NCI-H345 (cell line): ENCODE measurements at regions not wholly inside any gene's neighbourhood (a gene's known extent, or its start where the extent isn't known, plus 50 kb on each side); places are given as distances from the start of the nearest gene placed in this dataset.

Source experiments
- DNase-seq: peaks from one replicate; lab custom pipeline; 2025; lab: John Stamatoyannopoulos, UW

DNA sequence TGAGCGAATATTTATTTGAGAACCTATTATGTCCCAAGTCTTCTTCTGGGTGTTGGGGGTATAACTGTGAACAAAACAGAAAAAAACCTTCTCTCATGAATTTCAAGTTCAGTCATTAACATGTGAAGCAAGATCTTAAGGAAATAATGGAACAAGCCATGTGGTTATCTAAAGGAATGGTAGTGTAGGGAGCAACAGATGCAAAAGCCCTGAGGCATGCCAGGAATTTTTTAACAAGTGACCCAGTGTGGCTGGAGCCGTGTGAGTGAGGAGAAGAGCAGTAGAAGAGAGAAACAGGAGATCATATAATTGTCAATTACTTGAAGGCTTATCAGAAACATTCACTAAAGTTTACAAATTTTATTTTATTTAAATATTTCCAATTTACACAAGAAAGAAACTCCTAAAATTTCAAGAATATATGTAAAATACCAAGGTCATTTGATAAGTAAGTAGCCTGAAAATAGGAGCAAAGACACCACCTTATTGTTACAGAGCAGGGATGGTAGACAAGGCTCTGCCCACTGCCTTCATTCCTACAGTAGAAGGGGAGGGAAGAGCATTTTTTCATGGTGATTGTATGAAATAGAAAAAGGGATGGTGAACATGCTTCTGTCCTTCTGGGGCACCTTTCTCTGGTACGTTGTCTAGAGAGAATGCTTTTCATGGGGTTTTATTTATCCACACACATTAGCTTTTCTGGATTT, 345.1 kb downstream of the PLOD2 start:
- no peak for DNase-seq

DNA sequence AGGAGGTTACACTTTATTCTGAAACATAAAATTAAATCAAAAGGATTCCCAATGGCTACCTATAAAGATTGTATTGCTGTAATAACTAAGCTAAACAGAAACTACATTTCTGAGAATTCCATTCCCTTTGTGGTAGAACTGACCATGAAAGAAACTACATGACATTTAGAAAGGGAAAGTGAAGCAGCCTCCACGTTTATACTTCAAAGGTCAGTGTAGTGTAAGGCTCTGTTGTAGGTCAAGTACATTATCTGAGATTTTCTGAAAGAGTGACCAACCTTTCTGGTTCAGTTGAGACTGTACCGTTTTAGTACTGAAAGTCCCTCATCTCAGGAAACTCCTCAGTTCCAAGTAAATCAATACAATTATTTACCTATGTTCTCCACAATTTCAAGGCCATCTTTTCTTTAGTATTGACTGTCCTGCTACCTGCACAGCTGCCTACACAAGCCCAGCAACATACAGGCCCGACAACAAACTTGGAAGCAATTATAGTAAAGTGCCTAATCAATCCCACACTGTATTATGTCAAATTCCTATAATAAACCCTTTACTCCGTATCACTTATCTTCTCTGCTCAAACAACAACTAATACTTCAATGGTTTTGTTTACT, 343.0 kb downstream of the PLOD2 start:
- DNase-seq: no peak

DNA sequence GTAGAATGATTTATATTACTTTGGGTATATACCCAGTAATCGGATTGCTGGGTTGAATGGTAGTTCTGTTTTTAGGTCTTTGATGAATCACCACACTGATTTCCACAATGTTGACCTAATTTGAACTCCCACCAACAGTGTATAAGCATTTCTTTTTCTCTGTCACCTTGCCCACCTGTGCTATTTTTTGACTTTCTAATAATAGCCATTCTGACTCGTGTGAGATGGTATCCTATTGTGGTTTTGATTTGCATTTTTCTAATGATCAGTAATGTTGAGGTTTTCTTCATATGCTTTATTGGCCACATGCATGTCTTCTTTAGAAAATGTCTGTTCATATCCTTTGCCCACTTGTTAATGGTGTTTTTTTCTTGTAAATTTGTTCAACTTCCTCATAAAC, 340.8 kb downstream of the PLOD2 start:
- no peak for DNase-seq

DNA sequence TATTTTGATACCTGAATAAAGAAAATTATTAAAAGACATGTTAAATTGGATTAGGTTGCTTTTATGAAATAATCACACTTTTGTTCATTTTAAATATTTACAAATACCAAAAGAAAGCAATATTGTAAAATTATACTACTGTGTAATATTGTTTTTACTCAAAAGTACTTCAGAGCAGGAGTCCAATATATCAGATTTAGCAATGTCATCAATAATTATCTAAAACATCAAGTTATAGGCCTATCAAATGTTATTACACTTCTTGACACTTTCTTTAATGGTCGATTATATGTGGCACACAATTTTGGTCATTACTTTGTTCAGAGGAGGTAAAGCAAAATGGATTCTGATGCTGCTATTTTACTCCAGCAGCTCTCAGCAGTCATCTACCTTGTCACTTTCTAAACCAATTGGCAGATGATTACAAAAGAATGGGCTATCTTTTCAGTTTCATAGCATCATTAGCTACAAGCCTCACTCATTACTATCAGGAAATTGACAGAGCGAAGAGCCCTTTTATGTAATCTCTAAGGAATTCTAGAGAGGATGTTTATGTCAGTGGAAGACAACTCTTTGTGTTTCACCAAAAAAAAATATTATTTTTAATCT, 318.6 kb downstream of the PLOD2 start:
- no peak for DNase-seq

DNA sequence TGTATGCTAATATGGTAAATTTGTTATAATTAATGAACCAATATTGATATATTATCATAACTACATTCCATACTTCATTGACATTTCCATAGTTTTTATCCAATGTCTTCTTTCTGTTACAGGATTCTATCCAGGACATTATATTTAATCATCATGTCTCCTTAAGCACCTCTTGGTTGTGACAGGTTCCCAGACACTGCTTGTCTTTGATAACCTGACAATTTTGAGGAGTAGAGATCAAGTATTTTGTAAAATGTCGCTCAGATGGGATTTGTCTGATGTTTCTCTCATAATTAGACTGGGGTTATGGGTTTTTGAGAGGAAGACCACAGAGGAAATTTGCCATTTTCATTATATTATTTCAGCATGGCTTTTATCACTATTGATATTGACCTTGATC, 317.4 kb downstream of the PLOD2 start:
- no peak for DNase-seq

DNA sequence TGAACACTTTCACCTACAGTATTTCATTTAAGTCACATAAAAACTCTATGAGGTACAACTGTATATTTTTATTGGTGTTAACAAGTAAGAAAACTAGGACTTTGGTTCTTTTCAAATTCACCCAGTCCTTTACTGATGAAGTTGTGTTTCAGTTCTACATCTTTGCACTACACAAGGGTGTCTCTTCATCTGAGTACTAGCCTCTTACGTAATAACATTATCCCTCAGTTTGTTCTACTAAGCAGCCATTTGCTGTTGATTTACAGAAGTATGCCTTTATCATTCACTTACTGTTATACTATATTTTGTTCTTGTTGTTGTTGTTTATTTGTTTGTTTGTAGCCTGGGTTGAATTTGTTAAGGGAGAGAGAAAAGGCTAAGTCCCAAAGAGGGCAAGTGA, 311.9 kb downstream of the PLOD2 start:
- DNase-seq: no peak

DNA sequence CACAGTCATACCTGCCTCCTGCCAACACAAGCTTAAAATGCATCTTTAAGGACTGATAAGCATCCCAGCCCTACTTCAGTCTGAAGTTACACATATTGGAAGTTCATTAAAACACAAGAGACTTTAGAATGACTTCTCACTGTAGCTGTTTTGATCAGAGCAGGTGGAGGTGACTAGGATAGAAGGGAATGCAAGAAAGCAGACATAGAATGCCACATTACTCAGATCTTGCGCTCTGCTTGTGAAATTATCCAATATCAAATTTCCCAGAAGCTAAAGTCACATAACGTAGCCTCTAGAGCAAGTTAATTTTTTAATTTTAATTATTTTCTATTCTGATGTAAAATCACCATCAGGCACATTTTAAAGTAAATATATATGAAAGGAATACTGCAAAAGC, 306.5 kb downstream of the PLOD2 start:
- DNase-seq: no peak

DNA sequence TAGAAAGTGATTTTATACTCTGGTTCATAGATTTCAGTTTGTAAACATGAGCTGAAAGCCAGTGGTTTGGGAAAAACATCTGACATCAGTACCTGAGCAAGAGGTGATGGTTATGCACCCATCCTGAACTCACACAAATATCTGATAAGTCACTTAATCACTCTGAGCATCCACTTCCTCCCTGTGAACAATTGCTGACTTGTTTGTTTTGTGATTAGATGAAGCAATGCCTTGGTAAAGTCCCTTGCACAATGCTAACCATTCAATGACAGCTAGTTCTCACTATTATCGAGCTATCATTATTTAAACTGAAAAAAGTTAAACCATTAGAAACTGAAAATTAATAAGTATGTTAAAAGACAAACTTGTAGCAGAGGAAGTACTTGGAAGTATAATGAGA, 303.0 kb downstream of the PLOD2 start:
- DNase-seq: no peak

DNA sequence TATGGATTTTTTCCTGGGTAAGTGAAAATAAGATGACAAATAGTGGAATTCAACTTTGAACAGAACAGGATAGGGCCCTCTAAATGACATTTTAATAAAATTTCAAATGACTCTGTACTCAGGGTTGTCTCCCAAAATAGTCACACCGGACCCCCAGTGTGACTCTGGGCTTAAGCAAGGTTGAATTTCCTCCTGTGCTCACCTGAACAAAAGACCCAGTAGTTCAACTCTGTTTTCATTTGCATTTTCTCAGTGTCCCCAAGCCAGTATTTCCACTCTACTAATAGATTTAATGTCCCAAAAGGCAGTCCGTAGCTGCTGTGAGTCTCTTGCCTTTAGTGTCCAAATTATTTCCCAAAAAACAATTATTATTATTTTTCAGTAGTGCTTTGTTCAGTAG, 296.6 kb downstream of the PLOD2 start:
- DNase-seq: no peak

DNA sequence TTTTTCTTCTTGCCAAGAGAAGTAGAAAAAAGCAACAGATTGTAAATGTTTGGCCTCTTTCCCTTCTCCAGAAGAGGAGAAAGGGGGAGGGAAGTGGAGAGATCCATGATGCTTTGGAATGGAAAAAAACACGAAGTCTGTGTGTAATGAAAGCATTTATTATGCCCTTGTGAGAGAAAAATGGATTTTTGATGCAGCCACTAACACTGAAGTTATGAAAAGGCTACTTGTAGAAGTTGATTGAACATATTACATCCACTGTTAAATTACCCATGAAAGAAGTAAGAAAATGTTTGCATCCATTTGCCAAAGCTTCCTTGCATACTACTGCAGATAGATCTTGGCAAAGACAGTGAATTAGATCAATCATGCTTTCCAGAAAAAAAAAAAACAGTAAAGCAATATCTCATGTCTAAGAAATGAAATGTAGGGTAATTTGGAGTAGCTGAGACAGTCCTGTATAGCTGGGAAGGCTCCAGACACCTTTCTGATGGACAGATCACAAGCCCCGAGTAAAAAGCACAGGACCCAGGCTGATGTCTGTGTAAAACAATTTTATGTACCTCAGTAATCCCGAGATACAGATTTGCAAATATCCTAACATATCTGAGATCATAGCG, 295.5 kb downstream of the PLOD2 start:
- DNase-seq: no peak

DNA sequence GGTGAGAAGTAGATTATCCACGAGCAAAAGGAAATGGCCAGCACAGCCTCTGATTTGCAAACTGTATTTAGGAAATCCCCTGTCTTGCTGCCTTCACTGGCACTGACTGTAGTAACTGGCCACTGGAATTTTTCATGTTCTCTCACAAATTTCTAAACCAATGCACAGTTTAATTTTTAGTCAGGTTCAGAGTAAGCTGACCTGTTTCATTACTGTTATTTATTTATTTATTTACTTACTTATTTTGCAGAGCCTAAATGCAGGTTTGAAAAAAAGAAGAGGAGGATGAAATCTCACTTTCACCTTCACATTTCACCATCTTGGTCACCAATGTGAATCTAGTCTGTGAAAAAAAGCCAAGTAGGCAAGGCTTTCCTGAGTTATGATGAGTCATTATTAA, 291.0 kb downstream of the PLOD2 start:
- DNase-seq: no peak

DNA sequence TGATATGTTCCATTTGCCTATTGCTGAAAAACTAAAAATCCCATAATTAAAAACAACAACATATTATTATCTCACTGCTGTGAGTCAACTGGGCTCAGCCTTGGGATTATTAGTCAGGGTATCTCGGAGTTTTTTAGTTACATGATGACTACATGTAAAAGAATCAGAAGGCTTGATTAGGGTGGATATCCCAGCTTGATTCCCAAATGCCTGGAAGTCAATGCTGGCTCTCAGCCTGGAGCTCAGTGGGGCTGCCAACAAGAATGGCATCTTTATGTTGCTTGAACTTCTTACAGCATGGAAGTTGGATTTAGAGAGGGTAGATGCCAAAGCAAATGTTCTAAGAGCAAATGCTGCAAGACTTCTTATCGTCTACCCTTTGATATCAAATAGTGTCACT, 278.5 kb downstream of the PLOD2 start:
- no peak for DNase-seq

DNA sequence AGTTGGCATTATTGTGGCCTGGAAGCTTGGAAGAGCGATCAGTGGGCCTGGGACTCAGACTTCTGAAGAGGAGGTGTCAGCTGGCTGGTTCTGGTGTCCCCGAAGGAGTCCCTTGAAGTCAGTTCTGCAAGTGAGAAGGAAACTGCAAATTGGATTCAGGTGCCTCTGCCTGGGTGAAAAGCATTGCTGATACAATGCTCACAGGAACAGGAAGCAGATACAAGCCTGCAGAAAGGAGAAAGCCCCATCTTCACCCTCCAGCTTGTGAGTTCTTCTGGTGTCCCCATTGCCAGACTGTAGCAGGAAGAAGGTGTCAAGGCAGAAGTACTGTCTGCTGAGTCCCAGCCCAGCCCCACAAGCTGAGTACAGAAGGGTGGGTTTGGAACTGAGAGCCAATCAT, 271.3 kb downstream of the PLOD2 start:
- DNase-seq: no peak

DNA sequence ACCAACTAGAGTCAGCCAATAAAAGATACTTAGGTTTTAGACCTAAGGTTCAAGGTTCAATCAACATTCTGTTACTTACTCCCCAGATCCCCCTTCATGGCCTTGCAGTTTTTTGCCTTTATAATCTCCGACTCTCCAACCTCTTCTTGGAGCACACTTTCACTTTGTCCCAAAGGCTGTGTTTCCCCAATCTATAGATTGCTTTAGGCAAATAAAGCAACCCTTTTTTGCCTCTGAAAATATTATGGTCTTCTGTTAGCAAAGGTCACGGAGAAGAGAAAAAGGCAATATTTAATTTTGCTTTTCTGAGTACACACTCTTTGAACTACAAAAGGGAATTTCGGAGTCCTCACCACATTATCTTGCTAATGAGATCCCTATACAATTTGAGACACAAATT, 268.1 kb downstream of the PLOD2 start:
- DNase-seq: no peak

DNA sequence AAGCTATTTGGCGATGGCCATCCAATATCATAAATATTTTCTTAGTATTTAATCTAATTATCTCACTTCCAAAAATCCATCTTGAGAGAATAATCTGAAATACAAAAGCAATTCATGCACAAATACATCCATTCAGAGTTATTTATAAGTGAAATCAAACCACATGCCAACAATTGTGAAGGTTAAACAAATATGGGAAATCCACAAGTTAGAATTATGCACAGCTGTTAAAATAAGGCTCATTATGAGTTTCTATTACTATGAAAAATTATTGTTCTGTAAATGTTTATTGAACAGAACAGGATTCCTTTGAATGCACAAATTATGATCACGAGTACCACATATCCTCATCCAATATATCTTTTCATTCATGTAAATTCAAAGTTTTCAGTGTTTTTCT, 267.7 kb downstream of the PLOD2 start:
- no peak for DNase-seq

DNA sequence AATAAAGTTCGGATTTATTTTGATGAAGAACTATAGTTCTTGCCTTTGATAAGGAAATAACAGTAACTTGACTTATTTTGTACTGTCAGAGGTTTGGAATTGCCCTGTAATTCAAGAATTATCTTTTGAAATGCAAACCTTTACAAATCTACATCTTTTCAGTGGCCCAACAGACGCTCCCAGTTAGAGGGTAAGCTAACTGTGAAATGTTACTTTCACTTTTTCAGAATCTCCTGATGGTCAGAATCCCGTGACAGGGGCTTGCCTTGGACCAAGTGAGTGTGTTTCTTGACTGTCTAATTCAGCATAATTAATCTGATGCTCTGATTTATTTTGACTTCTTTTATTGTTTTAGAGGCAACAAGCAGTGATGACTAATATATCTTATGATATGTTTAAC, 262.5 kb downstream of the PLOD2 start:
- DNase-seq: no peak

DNA sequence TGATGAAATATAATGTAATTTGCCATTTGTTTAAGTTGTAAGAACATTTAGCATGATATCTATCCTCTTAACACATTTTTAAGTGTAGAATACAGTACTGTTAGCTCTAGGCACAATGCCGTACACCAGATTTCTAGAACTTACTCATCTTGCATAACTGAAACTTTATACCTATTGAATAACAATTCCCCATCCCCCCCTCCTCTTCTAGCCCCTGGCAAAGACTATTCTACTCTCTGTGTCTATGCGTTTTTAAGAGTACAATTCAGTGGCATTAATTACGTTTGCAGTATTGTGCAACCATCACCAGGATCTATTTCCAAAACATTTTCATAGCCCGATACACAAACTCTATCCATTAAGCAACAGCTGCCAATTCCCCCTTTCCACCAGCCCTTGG, 261.7 kb downstream of the PLOD2 start:
- no peak for DNase-seq

DNA sequence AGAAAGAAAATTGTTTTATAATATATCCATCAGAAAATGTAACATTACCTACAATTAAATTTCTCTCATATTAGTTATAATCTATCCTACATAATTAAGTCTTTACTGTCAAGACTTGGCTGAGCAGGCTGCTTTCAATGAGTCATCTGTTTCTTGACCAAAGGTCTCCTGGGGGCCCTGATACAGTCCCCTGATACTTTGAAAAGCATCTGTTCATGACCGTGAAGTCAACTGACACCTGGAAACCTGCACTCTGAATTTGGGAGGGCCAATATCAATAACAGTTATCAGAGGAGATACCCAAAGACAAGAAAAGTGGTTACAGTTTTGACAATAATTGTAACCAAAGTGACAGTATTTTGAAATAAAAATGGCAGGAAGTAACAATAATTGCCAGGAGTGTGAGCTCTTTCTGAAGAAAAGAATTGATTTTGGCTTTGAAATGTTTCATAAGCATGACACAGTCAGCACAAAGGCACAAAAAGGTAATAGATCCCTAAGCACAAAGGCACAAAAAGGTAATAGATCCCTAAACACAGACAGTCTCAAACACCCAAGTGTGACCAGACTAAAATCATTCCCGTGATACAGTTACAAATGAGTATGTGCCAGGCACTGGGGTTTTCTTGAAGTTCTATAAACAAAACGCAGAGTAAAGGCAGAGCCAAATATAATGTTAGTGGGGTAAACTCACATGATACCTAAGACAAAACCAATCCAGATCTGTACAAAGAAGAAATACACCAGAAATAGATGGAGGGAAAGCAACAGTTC, 260.7 kb downstream of the PLOD2 start:
- DNase-seq: no peak

DNA sequence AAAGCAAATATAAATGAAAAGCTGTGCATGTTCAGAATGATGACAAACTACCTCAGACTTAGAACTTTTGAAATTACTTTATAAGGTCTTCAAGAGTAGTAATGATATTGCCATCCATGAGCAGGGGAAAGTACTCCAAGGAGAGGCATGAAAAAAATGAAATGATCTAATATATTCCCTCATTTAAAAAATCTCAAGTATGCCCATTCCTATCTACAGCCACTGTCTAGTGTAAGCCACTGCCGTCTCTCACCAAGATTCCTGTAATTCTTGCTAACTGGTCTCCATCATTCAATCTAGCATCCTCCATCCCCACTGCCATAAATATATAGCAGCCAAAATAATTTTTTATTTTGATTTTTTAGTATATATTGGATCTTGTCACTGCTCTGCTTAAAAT, 258.8 kb downstream of the PLOD2 start:
- no peak for DNase-seq

DNA sequence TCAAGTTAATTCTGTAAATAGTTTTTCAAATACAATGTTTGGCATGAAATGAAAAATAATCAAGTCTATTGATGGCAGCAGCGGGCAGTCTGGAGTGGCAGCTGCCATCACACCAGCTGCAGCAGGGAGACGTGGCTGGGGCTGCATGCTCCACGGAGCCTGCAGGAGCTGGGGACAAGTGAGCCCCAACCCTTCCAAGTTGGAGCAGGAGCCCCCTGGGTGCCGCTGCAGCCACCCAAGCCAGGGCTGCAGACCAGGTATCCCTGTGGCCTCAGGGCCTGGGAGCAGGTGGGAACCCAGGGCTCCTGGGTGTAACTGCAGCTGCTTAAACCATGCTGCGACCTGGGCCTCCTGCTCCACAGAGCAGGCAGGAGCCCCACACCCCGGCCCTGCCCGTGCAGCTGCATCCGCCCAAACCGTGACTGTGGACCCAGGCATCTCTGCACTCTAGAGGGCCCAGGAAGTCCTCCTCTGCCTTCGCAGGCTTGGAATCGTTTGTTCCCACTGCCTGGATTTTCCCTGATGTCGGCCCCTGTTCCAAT, 257.4 kb downstream of the PLOD2 start:
- DNase-seq: no peak

DNA sequence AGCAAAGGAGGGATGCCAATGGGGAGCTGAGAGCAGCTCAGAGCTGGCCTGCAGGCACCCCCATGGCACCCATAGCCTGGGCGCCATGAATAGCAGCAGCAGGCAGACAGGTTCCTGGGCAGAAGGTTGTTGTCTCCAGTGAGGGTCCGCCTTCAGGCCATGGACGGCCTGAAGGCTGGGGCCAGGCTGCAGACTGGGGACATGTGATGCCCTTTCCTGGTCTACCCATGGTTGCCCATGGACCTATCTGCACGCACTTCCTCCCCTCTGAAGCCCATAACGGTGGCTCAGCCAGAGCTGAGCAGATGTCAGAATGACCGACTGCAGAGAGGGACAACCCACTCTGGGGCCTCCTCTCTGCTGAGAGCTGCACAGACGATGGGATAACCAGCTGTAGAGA, 256.8 kb downstream of the PLOD2 start:
- DNase-seq: no peak

DNA sequence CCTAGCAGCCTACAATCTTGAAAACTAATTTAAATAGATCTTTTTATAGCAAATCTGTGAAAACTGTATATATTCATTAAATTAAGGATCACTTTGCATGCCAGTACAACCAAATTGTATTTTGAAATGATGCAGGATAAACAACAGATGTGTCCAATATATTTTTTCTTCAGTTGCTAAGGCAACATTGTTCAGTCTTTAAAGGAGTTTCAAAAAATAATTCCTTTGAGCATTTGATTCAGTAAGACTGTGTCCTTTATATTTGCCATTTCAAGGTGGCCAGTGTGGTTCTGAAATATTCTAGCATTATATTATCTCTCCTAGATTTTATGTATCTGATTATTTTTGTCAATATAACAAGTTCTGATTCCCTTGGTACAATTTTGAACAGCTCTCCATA, 254.7 kb downstream of the PLOD2 start:
- no peak for DNase-seq
